ENCODE measurements at regions not wholly inside any gene's neighbourhood (a gene's known extent, or its start where the extent isn't known, plus 50 kb on each side); places are given as distances from the start of the nearest gene placed in this dataset.

DNA sequence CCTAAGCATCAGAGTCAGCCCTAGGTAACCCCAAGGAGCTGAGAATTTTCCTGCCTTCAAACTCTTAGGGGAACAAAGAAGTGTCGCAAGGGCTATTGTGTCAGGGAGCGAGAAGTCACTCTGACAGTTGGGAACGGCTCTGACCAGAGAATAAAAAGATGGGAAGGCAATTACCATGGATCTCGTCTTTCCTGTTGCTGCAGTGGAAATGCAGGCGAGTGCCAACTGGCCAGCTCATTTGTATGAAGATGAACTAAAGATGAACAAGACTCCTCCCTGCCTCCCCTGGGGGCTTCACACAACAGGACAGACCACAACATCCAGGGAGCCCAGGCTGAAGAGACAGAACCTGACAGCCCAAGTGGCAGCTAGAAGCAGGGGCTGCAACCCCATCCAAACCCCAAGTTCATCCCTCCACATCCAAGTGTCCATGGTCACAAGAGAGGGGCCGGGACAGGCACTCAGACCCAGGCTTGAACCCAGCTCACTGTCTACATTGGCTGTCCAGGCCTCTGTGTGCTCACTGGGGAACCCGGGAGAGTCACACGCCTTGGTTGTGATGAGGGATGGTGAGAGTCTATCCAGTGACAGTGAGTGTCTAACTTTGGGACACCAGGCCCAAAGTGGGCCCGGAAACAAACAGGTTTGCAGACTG is 322.4 kb downstream of the BCL11B start:
- TF ChIP-seq POLR2A (IDR thresholded peaks at IDR 0.05; ENCODE audit: low read depth, low read length) = no peak
- no peak for TF ChIP-seq PAX5 (IDR thresholded peaks at IDR 0.05; ENCODE audit: insufficient read depth, low read length, severe bottlenecking)

Measured in GM12891 (cell line).